ENCODE measurements at regions not wholly inside any gene's neighbourhood (a gene's known extent, or its start where the extent isn't known, plus 50 kb on each side); places are given as distances from the start of the nearest gene placed in this dataset.
"Not testable (repeated sequence)": the region's sequence is repeated elsewhere in the genome, so short reads cannot be mapped to it uniquely, and the experiment has no call there.

GRCh38 chr6:56904068-56904467 lies 50.8 kb upstream of the BEND6 start:
- DNase-seq: no peak

GRCh38 chr6:56902641-56903464 lies 52.1 kb upstream of the BEND6 start:
- peak; percentile 60 for DNase-seq

GRCh38 chr6:56900784-56901183 lies 54.1 kb upstream of the BEND6 start:
- DNase-seq: no peak

GRCh38 chr6:56899753-56900152 lies 55.2 kb upstream of the BEND6 start:
- no peak for DNase-seq

- no peak for DNase-seq
Observed at GRCh38 chr6:56899311-56899710, 55.6 kb upstream of the BEND6 start.

GRCh38 chr6:56897789-56898529 lies 56.9 kb upstream of the BEND6 start:
- no peak for DNase-seq

GRCh38 chr6:56891754-56892153 lies 63.2 kb upstream of the BEND6 start:
- DNase-seq: no peak

GRCh38 chr6:56890683-56891429 lies 64.1 kb upstream of the BEND6 start:
- DNase-seq: peak; percentile 81

GRCh38 chr6:56890066-56890465 lies 64.8 kb upstream of the BEND6 start:
- DNase-seq: no peak

- no peak for DNase-seq
Observed at GRCh38 chr6:56889492-56889891, 65.4 kb upstream of the BEND6 start.

GRCh38 chr6:56888687-56889086 lies 66.2 kb upstream of the BEND6 start:
- DNase-seq: no peak

GRCh38 chr6:56887086-56887485 lies 67.8 kb upstream of the BEND6 start:
- no peak for DNase-seq

- no peak for DNase-seq
Observed at GRCh38 chr6:56877922-56878321, 77.0 kb upstream of the BEND6 start.

GRCh38 chr6:56875961-56876360 lies 78.9 kb upstream of the BEND6 start:
- no peak for DNase-seq

- DNase-seq: no peak
Observed at GRCh38 chr6:56875523-56875922, 79.4 kb upstream of the BEND6 start.

- no peak for DNase-seq
Observed at GRCh38 chr6:56874328-56874727, 80.6 kb upstream of the BEND6 start.

- not testable (repeated sequence) for DNase-seq
Observed at GRCh38 chr6:56870053-56870452, 84.9 kb upstream of the BEND6 start.

GRCh38 chr6:56869346-56869745 lies 85.6 kb upstream of the BEND6 start:
- no peak for DNase-seq

GRCh38 chr6:56868687-56869086 lies 86.2 kb upstream of the BEND6 start:
- DNase-seq: peak; percentile 19

- DNase-seq: peak; percentile 42
Observed at GRCh38 chr6:56866917-56867522, 87.9 kb upstream of the BEND6 start.

- DNase-seq: no peak
Observed at GRCh38 chr6:56865081-56865875, 89.6 kb upstream of the BEND6 start.

GRCh38 chr6:56864171-56864616 lies 90.7 kb upstream of the BEND6 start:
- DNase-seq: no peak

Measured in suppressor macrophage treated with lipopolysaccharide for 4 hours (primary cell).